Endothelial cell of umbilical vein (primary cell): ENCODE measurements at regions not wholly inside any gene's neighbourhood (a gene's known extent, or its start where the extent isn't known, plus 50 kb on each side); places are given as distances from the start of the nearest gene placed in this dataset.

Experiments
- CTCF ChIP-seq, 2 donors: IDR thresholded peaks; 1 replicate in 1 of 2; 2 replicates in 1 of 2; pipeline ENCODE4 v1.5.1; 2011; ENCODE audit warnings: low read length in 2 of 2, mild to moderate bottlenecking in 2 of 2, moderate library complexity in 2 of 2, control low read depth in 1 of 2, inconsistent platforms in 1 of 2, low read depth in 1 of 2; ENCODE audit not compliant: insufficient read depth in 1 of 2; ENCODE audit errors: extremely low read depth in 1 of 2
- EZH2 ChIP-seq: IDR thresholded peaks from 2 replicates; pipeline ENCODE4 v1.6.1; 2012; ENCODE audit warnings: borderline replicate concordance, low read depth, mild to moderate bottlenecking, moderate library complexity, low read length, inconsistent platforms; ENCODE audit not compliant: severe bottlenecking
- POLR2AphosphoS5 ChIP-seq: IDR thresholded peaks from 2 replicates; pipeline ENCODE4 v1.6.1; 2012; ENCODE audit warnings: low read depth, mild to moderate bottlenecking, control low read depth, low read length, moderate library complexity; ENCODE audit not compliant: insufficient read depth

GRCh38 chr3:64970634-64971033, 282.8 kb upstream of the ADAMTS9 start:
- no peak for TF ChIP-seq CTCF (IDR thresholded peaks at IDR 0.05; ENCODE audit: extremely low read depth in 1 of 2, insufficient read depth in 1 of 2, low read depth in 1 of 2, low read length in 2 of 2)
- no peak for TF ChIP-seq POLR2AphosphoS5
- TF ChIP-seq EZH2: no peak
